Astrocyte (in vitro differentiated cells and primary cell): ENCODE measurements at regions not wholly inside any gene's neighbourhood (a gene's known extent, or its start where the extent isn't known, plus 50 kb on each side); places are given as distances from the start of the nearest gene placed in this dataset.

Experiments used
- CTCF ChIP-seq: IDR thresholded peaks from 2 replicates; pipeline ENCODE4 v1.5.1; 2011; ENCODE audit warnings: low read depth, mild to moderate bottlenecking, inconsistent platforms, low read length, moderate library complexity; ENCODE audit not compliant: insufficient read depth
- EZH2 ChIP-seq: IDR thresholded peaks from 2 replicates; pipeline ENCODE4 v1.6.1; 2012; ENCODE audit warnings: mild to moderate bottlenecking, low read length, inconsistent platforms; ENCODE audit not compliant: insufficient read depth

DNA sequence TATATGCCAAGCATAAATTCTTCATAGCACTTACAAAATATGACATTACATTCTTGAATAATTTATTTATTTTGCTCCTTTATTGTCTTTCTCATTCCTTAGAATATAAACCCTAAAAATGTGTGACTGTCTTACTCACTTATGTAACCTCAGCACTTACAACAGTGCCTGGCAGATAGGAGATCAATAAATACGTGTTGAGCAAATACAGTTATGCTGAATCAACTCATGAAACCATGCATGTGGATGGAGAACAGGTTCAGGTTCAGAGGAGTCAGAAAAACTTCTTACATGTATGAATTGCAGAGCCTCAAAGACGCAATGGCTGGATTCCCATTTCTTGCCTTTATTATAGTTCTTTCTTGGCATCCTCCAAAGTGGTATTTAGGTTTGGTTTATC lies 659.4 kb upstream of the CHAC2 start:
- TF ChIP-seq CTCF (no peak), EZH2 (no peak)
